H1 (cell line): ENCODE measurements at regions not wholly inside any gene's neighbourhood (a gene's known extent, or its start where the extent isn't known, plus 50 kb on each side); places are given as distances from the start of the nearest gene placed in this dataset.

Experiments
- CTCF ChIA-PET: fragments of 300-600 bp; sonication (Branson Sonifier 250); formaldehyde crosslinking; loops from one replicate; lab custom pipeline; 2021; ENCODE audit not compliant: partially characterized antibody; lab: Charles Lee
- POLR2A ChIA-PET: fragments of 300-600 bp; sonication (Branson Sonifier 250); formaldehyde crosslinking; loops from one replicate; lab custom pipeline; 2021; ENCODE audit warnings: inconsistent platforms; ENCODE audit not compliant: partially characterized antibody; lab: Charles Lee
- DNase-seq, 2 experiments: peaks; one replicate each; pipeline versions ENCODE4 v3.0.0 to v3.0.0-alpha.2; 2010 to 2022; ENCODE audit warnings: low spot score in 2 of 2, low read depth in 1 of 2, mixed read lengths in 1 of 2
- FAIRE-seq: peaks from 2 replicates; lab custom pipeline; 2011; peaks lifted over from hg19 to GRCh38; lab: Jason Lieb, UNC
- H2AFZ ChIP-seq: 2 replicates; pipeline ENCODE4 v1.8.1; 2012; ENCODE audit warnings: low read length, inconsistent platforms
- H2AK5ac ChIP-seq: 2 replicates; pipeline ENCODE4 v1.6.1; 2013; ENCODE audit warnings: low read depth, low read length
- H2BK120ac ChIP-seq: replicated peaks from 2 replicates; pipeline ENCODE3; 2013; ENCODE audit warnings: low read depth, low read length, inconsistent platforms
- H2BK12ac ChIP-seq: 2 replicates; pipeline ENCODE4 v1.6.1; 2013; ENCODE audit warnings: low read depth, low read length
- H2BK15ac ChIP-seq: 2 replicates; pipeline ENCODE4 v1.6.1; 2013; ENCODE audit warnings: low read length
- H2BK20ac ChIP-seq: 2 replicates; pipeline ENCODE4 v1.6.1; 2013; ENCODE audit warnings: low read length
- H2BK5ac ChIP-seq: 2 replicates; pipeline ENCODE4 v1.6.1; 2013; ENCODE audit warnings: low read depth, low read length
- H3K14ac ChIP-seq: 2 replicates; pipeline ENCODE4 v1.6.1; 2013; ENCODE audit warnings: inconsistent platforms; ENCODE audit not compliant: insufficient read length
- H3K18ac ChIP-seq: 2 replicates; pipeline ENCODE4 v1.6.1; 2013; ENCODE audit warnings: low read length; ENCODE audit errors: extremely low read depth
- H3K23ac ChIP-seq: 2 replicates; pipeline ENCODE4 v1.6.1; 2013; ENCODE audit warnings: inconsistent platforms; ENCODE audit not compliant: insufficient read length
- H3K23me2 ChIP-seq: 2 replicates; pipeline ENCODE4 v1.6.1; 2013; ENCODE audit warnings: low read depth, low read length
- H3K27ac ChIP-seq: 2 replicates; pipeline ENCODE4 v1.6.1; 2011; ENCODE audit warnings: low read depth, low read length, inconsistent platforms
- H3K27me3 ChIP-seq, 4 experiments: replicated peaks in 1 of 4; 1 replicate in 1 of 4; 2 replicates in 3 of 4; pipeline versions ENCODE4 v1.6.1 to v1.8.1; 2011 to 2013; ENCODE audit warnings: low read length in 3 of 4, mild to moderate bottlenecking in 3 of 4, inconsistent platforms in 2 of 4, mixed read lengths in 2 of 4, moderate library complexity in 1 of 4; ENCODE audit not compliant: control insufficient read depth in 3 of 4, insufficient read depth in 3 of 4; ENCODE audit errors: extremely low read depth in 1 of 4
- H3K36me3 ChIP-seq, 4 experiments: 2 replicates each; pipeline versions ENCODE4 v1.6.1 to v1.8.1; 2011 to 2013; ENCODE audit warnings: mild to moderate bottlenecking in 4 of 4, low read length in 3 of 4, moderate library complexity in 2 of 4, control low read depth in 1 of 4, inconsistent platforms in 1 of 4; ENCODE audit not compliant: insufficient read depth in 4 of 4, control insufficient read depth in 2 of 4
- H3K4ac ChIP-seq: replicated peaks from 2 replicates; pipeline ENCODE3; 2013; ENCODE audit warnings: low read length, low read depth, mixed read lengths, inconsistent platforms; ENCODE audit not compliant: insufficient read length
- H3K4me1 ChIP-seq, 4 experiments: replicated peaks in 1 of 4; 1 replicate in 1 of 4; 2 replicates in 3 of 4; pipeline versions ENCODE4 v1.6.1 to v1.8.1; 2011 to 2013; ENCODE audit warnings: low read length in 3 of 4, inconsistent platforms in 2 of 4, mixed read lengths in 1 of 4; ENCODE audit not compliant: insufficient read depth in 4 of 4, control insufficient read depth in 3 of 4
- H3K4me2 ChIP-seq, 2 experiments: 2 replicates each; pipeline versions ENCODE4 v1.6.1 to v1.8.1; 2011 to 2013; ENCODE audit warnings: low read depth in 2 of 2, low read length in 2 of 2, control low read depth in 1 of 2, inconsistent platforms in 1 of 2, mild to moderate bottlenecking in 1 of 2; ENCODE audit not compliant: insufficient read depth in 1 of 2
- H3K4me3 ChIP-seq, 4 experiments: fragments of 200-600, 300-600 bp in 1 of 4; sonication (generic), shearing (Covaris generic), sonication (Bioruptor Twin) in 1 of 4; 2 replicates each; pipeline versions ENCODE4 v1.5.1 to v1.8.1; 2011 to 2016; ENCODE audit warnings: low read length in 4 of 4, low read depth in 3 of 4, control low read depth in 2 of 4, inconsistent platforms in 2 of 4, mild to moderate bottlenecking in 2 of 4, mixed read lengths in 1 of 4, moderate library complexity in 1 of 4; ENCODE audit not compliant: insufficient read depth in 2 of 4; ENCODE audit errors: extremely low read depth in 1 of 4
- H3K56ac ChIP-seq: replicated peaks from 2 replicates; pipeline ENCODE3; 2013; ENCODE audit warnings: low read depth, mild to moderate bottlenecking, mixed read lengths, low read length, inconsistent platforms; ENCODE audit not compliant: insufficient read length
- H3K79me1 ChIP-seq: 2 replicates; pipeline ENCODE4 v1.6.1; 2013; ENCODE audit warnings: low read depth, low read length, control low read depth
- H3K79me2 ChIP-seq, 2 experiments: 2 replicates each; pipeline versions ENCODE4 v1.6.1 to v1.8.1; 2012 to 2013; ENCODE audit warnings: low read length in 2 of 2, mild to moderate bottlenecking in 2 of 2, inconsistent platforms in 1 of 2; ENCODE audit not compliant: insufficient read depth in 2 of 2, control insufficient read depth in 1 of 2
- H3K9ac ChIP-seq, 4 experiments: replicated peaks in 1 of 4; 1 replicate in 1 of 4; 2 replicates in 3 of 4; pipeline versions ENCODE4 v1.6.1 to v1.8.1; 2011 to 2013; ENCODE audit warnings: low read depth in 3 of 4, low read length in 3 of 4, control low read depth in 2 of 4, mild to moderate bottlenecking in 2 of 4, moderate library complexity in 2 of 4, inconsistent platforms in 1 of 4; ENCODE audit errors: extremely low read depth in 1 of 4
- H3K9me3 ChIP-seq, 2 experiments: 2 replicates each; pipeline versions ENCODE4 v1.6.1 to v1.8.1; 2012 to 2013; ENCODE audit warnings: mild to moderate bottlenecking in 2 of 2, moderate library complexity in 2 of 2, control low read depth in 1 of 2, inconsistent platforms in 1 of 2, low read depth in 1 of 2, low read length in 1 of 2, mixed read lengths in 1 of 2; ENCODE audit not compliant: insufficient read depth in 2 of 2
- H4K20me1 ChIP-seq, 2 experiments: replicated peaks in 1 of 2; 2 replicates each; pipeline versions ENCODE3 to v1.8.1; 2011 to 2013; ENCODE audit warnings: inconsistent platforms in 2 of 2, low read length in 2 of 2, mild to moderate bottlenecking in 1 of 2; ENCODE audit not compliant: insufficient read depth in 2 of 2, control insufficient read depth in 1 of 2
- H4K5ac ChIP-seq: 2 replicates; pipeline ENCODE4 v1.6.1; 2013; ENCODE audit warnings: low read length, low read depth, mixed read lengths, inconsistent platforms; ENCODE audit not compliant: insufficient read length
- H4K8ac ChIP-seq: 2 replicates; pipeline ENCODE4 v1.8.0; 2013; ENCODE audit warnings: mild to moderate bottlenecking, moderate library complexity, low read length, inconsistent platforms; ENCODE audit not compliant: insufficient read depth; ENCODE audit errors: extremely low read depth
- H4K91ac ChIP-seq: replicated peaks from 2 replicates; pipeline ENCODE3; 2013; ENCODE audit warnings: low read length, mixed read lengths, inconsistent platforms; ENCODE audit not compliant: insufficient read length
- CBX8 ChIP-seq: fragments of 300-800, 300-1000 bp; sonication (generic); IDR thresholded peaks from 2 replicates; pipeline ENCODE4 v1.7.1; 2016; ENCODE audit warnings: low read depth, low read length, borderline replicate concordance
- CEBPB ChIP-seq: IDR thresholded peaks from 2 replicates; pipeline ENCODE4 v1.6.1; 2012; ENCODE audit warnings: low read depth, low read length
- EGR1 ChIP-seq: IDR thresholded peaks from 2 replicates; pipeline ENCODE4 v1.6.1; 2011; ENCODE audit warnings: low read depth, low read length, borderline replicate concordance
- HDAC2 ChIP-seq, 2 experiments: fragments of 300-600 bp in 1 of 2; sonication (generic) in 1 of 2; IDR thresholded peaks; 2 replicates each; pipeline ENCODE4 v1.6.1; 2011 to 2012; ENCODE audit warnings: low read depth in 2 of 2, low read length in 2 of 2, mild to moderate bottlenecking in 2 of 2, moderate library complexity in 2 of 2, borderline replicate concordance in 1 of 2, inconsistent platforms in 1 of 2
- SP2 ChIP-seq: IDR thresholded peaks from 2 replicates; pipeline ENCODE4 v1.6.1; 2012; ENCODE audit warnings: mild to moderate bottlenecking, low read length, inconsistent platforms
- TAF1 ChIP-seq: IDR thresholded peaks from 2 replicates; pipeline ENCODE4 v1.6.1; 2011; ENCODE audit warnings: mild to moderate bottlenecking, low read depth, low read length
- TEAD4 ChIP-seq: IDR thresholded peaks from 2 replicates; pipeline ENCODE4 v1.6.1; 2012; ENCODE audit warnings: low read depth, low read length, inconsistent platforms, mixed read lengths
- WGBS, 2 experiments: shearing (Covaris generic) in 1 of 2; methylation state at CpG; one replicate each; pipeline versions ENCODE4 v1.1.6 to v1.1.7; 2013 to 2015; ENCODE audit warnings: low lambda C conversion rate in 2 of 2, mixed read lengths in 2 of 2, inconsistent platforms in 1 of 2, low coverage in 1 of 2, missing lambda C conversion rate in 1 of 2; ENCODE audit not compliant: insufficient replicate concordance in 2 of 2, insufficient coverage in 1 of 2, insufficient read length in 1 of 2; ENCODE audit errors: extremely low coverage in 1 of 2, missing lambda C conversion rate in 1 of 2; 5-methylcytosine and 5-hydroxymethylcytosine counted together

DNA sequence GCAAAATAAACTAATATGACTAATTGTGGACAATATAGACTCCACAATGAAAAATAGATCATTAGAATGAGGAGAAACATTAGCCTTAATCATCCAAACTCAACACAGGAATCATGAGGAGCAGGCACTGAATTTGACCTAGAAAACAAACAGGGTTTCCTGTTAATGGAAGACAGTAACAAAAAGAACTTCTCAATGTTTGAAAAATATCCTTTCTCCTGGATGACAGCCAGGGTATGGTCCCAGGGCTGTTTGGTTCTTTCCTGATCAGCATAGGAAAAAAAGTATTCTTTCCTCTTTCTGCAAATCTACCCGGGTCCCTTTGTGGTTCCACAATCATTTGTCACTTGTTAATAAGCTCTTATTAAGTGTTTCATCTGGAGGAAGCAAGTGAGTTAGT, 145.3 kb upstream of the SVIL start:
- no peak overlapping the region for H2BK5ac ChIP-seq
- H2BK12ac ChIP-seq: no peak overlapping the region
- H3K14ac ChIP-seq: no peak overlapping the region
- no peak overlapping the region for H2AK5ac ChIP-seq
- H3K9me3 ChIP-seq: no peaks in the 10 kb centered on the region
- no peak overlapping the region for H3K18ac ChIP-seq
- ChIA-PET CTCF (interaction anchor here (1.3 kb wide), 1 partner anchor 284 kb away, joined by 4 read pairs; no protein-coding TSS in a partner anchor), POLR2A (no interaction called here)
- no peak overlapping the region for H4K5ac ChIP-seq
- H2BK20ac ChIP-seq: no peak overlapping the region
- H3K4ac ChIP-seq: no peak overlapping the region
- FAIRE-seq: no peak
- H3K27ac ChIP-seq: no peak overlapping the region
- H3K4me2 ChIP-seq: no peak overlapping the region
- H3K79me2 ChIP-seq: no peaks in the 10 kb centered on the region
- H2BK15ac ChIP-seq: no peak overlapping the region
- H4K91ac ChIP-seq: no peak overlapping the region
- H3K4me1 ChIP-seq: peaks cover 0 to 4% (median under 1%) of the 10 kb centered on the region in 4 experiments; a peak in 3 of 7 replicates
- no peaks in the 10 kb centered on the region for H4K20me1 ChIP-seq
- no peak for TF ChIP-seq TAF1
- TF ChIP-seq EGR1: no peak
- no peak for TF ChIP-seq CEBPB
- TF ChIP-seq CBX8: no peak
- TF ChIP-seq HDAC2 (IDR thresholded peaks at IDR 0.05; ENCODE audit: borderline replicate concordance in 1 of 2, low read depth in 2 of 2, low read length in 2 of 2): no peak
- no peak for TF ChIP-seq SP2
- TF ChIP-seq TEAD4: no peak
- H2AFZ ChIP-seq: no peak overlapping the region
- H3K9ac ChIP-seq: no peak overlapping the region
- H3K4me3 ChIP-seq: no peak overlapping the region
- no peaks in the 10 kb centered on the region for H3K79me1 ChIP-seq
- no peaks in the 10 kb centered on the region for H3K36me3 ChIP-seq
- no peak overlapping the region for H3K23ac ChIP-seq
- no peaks in the 10 kb centered on the region for H3K27me3 ChIP-seq
- no peak overlapping the region for H4K8ac ChIP-seq
- H2BK120ac ChIP-seq: no peak overlapping the region
- H3K23me2 ChIP-seq: no peaks in the 10 kb centered on the region
- H3K56ac ChIP-seq: no peak overlapping the region
- DNase-seq: no peak
- WGBS, 2 experiments: 77% methylated on average over 1 of the region's 1 CpG; no CpG with 5 or more reads in 1 of the 2 experiments
